H9 (cell line): ENCODE measurements at regions not wholly inside any gene's neighbourhood (a gene's known extent, or its start where the extent isn't known, plus 50 kb on each side); places are given as distances from the start of the nearest gene placed in this dataset.

Source experiments
- DNase-seq: peaks from one replicate; pipeline ENCODE4 v3.0.0-alpha.2; 2017
- H2AFZ ChIP-seq: one replicate; pipeline ENCODE4 v1.6.1; 2013; ENCODE audit warnings: mild to moderate bottlenecking, low read length, control low read depth, moderate library complexity
- H2AK5ac ChIP-seq: 2 replicates; pipeline ENCODE4 v1.6.1; 2013; ENCODE audit warnings: low read length, control low read depth, mixed read lengths; ENCODE audit not compliant: insufficient read length
- H2BK120ac ChIP-seq: one replicate; pipeline ENCODE4 v1.6.1; 2013; ENCODE audit warnings: low read depth, mild to moderate bottlenecking, low read length, control low read depth, inconsistent platforms; ENCODE audit not compliant: poor library complexity, severe bottlenecking
- H2BK12ac ChIP-seq: 2 replicates; pipeline ENCODE4 v1.6.1; 2013; ENCODE audit warnings: low read length, control low read depth, mixed read lengths, low read depth; ENCODE audit not compliant: insufficient read length
- H2BK15ac ChIP-seq: 2 replicates; pipeline ENCODE4 v1.6.1; 2013; ENCODE audit warnings: low read depth, low read length, control low read depth
- H2BK20ac ChIP-seq: one replicate; pipeline ENCODE4 v1.6.1; 2013; ENCODE audit warnings: low read depth, mild to moderate bottlenecking, low read length, control low read depth, inconsistent platforms; ENCODE audit not compliant: poor library complexity, severe bottlenecking
- H2BK5ac ChIP-seq: 2 replicates; pipeline ENCODE4 v1.6.1; 2013; ENCODE audit warnings: low read length, control low read depth, mixed read lengths; ENCODE audit not compliant: insufficient read length
- H3K14ac ChIP-seq: 2 replicates; pipeline ENCODE4 v1.6.1; 2013; ENCODE audit warnings: low read length, control low read depth; ENCODE audit not compliant: insufficient read depth
- H3K18ac ChIP-seq: 2 replicates; pipeline ENCODE4 v1.6.1; 2013; ENCODE audit warnings: low read depth, mild to moderate bottlenecking, mixed read lengths, low read length, control low read depth; ENCODE audit not compliant: insufficient read length
- H3K23ac ChIP-seq: 2 replicates; pipeline ENCODE4 v1.6.1; 2013; ENCODE audit warnings: low read length, control low read depth, mixed read lengths, low read depth; ENCODE audit not compliant: insufficient read length
- H3K23me2 ChIP-seq: 2 replicates; pipeline ENCODE4 v1.6.1; 2013; ENCODE audit warnings: low read depth, mild to moderate bottlenecking, mixed read lengths, low read length, control low read depth; ENCODE audit not compliant: insufficient read length, poor library complexity, severe bottlenecking
- H3K27ac ChIP-seq: 2 replicates; pipeline ENCODE4 v1.5.1; 2013; ENCODE audit warnings: low read length, control low read depth, mixed read lengths, low read depth; ENCODE audit not compliant: insufficient read length
- H3K27me3 ChIP-seq: 2 replicates; pipeline ENCODE4 v1.6.1; 2013; ENCODE audit warnings: low read length, control low read depth, inconsistent platforms; ENCODE audit not compliant: insufficient read depth
- H3K4ac ChIP-seq: 2 replicates; pipeline ENCODE4 v1.6.1; 2013; ENCODE audit warnings: low read depth, mild to moderate bottlenecking, control low read depth, inconsistent platforms, low read length, moderate library complexity
- H3K4me1 ChIP-seq: 2 replicates; pipeline ENCODE4 v1.6.1; 2013; ENCODE audit warnings: low read length, control low read depth, inconsistent platforms; ENCODE audit not compliant: insufficient read depth
- H3K4me2 ChIP-seq: 2 replicates; pipeline ENCODE4 v1.6.1; 2013; ENCODE audit warnings: low read length, control low read depth, mixed read lengths; ENCODE audit not compliant: insufficient read length, insufficient read depth
- H3K56ac ChIP-seq: 2 replicates; pipeline ENCODE4 v1.6.1; 2013; ENCODE audit warnings: low read depth, mild to moderate bottlenecking, mixed read lengths, low read length, control low read depth; ENCODE audit not compliant: insufficient read length
- H3K79me1 ChIP-seq: 2 replicates; pipeline ENCODE4 v1.6.1; 2013; ENCODE audit warnings: low read depth, mild to moderate bottlenecking, moderate library complexity, low read length, control low read depth, inconsistent platforms; ENCODE audit not compliant: insufficient read depth, poor library complexity, severe bottlenecking
- H3K79me2 ChIP-seq: 2 replicates; pipeline ENCODE4 v1.6.1; 2013; ENCODE audit warnings: low read length, control low read depth, inconsistent platforms; ENCODE audit not compliant: insufficient read depth
- H3K9ac ChIP-seq: 2 replicates; pipeline ENCODE4 v1.6.1; 2013; ENCODE audit warnings: low read length, control low read depth, mixed read lengths; ENCODE audit not compliant: insufficient read length; ENCODE audit errors: extremely low read depth
- H3K9me3 ChIP-seq: one replicate; pipeline ENCODE4 v1.6.1; 2013; ENCODE audit warnings: low read depth, low read length, inconsistent platforms; ENCODE audit not compliant: control insufficient read depth
- H3T11ph ChIP-seq: one replicate; pipeline ENCODE4 v1.6.1; 2013; ENCODE audit warnings: mild to moderate bottlenecking, low read length, control low read depth, inconsistent platforms
- H4K20me1 ChIP-seq: one replicate; pipeline ENCODE4 v1.6.1; 2013; ENCODE audit not compliant: control insufficient read depth, insufficient read length, insufficient read depth
- H4K5ac ChIP-seq: 2 replicates; pipeline ENCODE4 v1.6.1; 2013; ENCODE audit warnings: low read depth, mild to moderate bottlenecking, mixed read lengths, low read length, control low read depth; ENCODE audit not compliant: insufficient read length
- H4K8ac ChIP-seq: replicated peaks from 2 replicates; pipeline ENCODE4 v1.6.1; 2013; ENCODE audit warnings: low read length, control low read depth, mixed read lengths, low read depth; ENCODE audit not compliant: insufficient read length
- H4K91ac ChIP-seq: 2 replicates; pipeline ENCODE4 v1.6.1; 2013; ENCODE audit warnings: low read depth, mild to moderate bottlenecking, moderate library complexity, mixed read lengths, low read length, control low read depth; ENCODE audit not compliant: insufficient read length
- H3K27ac Mint-ChIP-seq, 3 experiments: 2 replicates in 2 of 3; 3 replicates in 1 of 3; pipeline ENCODE4 v1.8.0; 2020 to 2021; ENCODE audit warnings: mixed read lengths in 3 of 3, mild to moderate bottlenecking in 1 of 3, moderate library complexity in 1 of 3
- H3K27me3 Mint-ChIP-seq: 2 replicates; pipeline ENCODE4 v1.8.0; 2021; ENCODE audit warnings: low read depth, mild to moderate bottlenecking, moderate library complexity, mixed read lengths
- H3K36me3 Mint-ChIP-seq, 3 experiments: 2 replicates in 2 of 3; 3 replicates in 1 of 3; pipeline ENCODE4 v1.8.0; 2020 to 2021; ENCODE audit warnings: low read depth in 3 of 3, mixed read lengths in 3 of 3; ENCODE audit not compliant: insufficient read depth in 1 of 3
- H3K4me1 Mint-ChIP-seq, 2 experiments: 2 replicates each; pipeline ENCODE4 v1.8.0; 2020; ENCODE audit warnings: mixed read lengths in 2 of 2
- H3K4me3 Mint-ChIP-seq, 2 experiments: 2 replicates in 1 of 2; 3 replicates in 1 of 2; pipeline ENCODE4 v1.8.0; 2020 to 2021; ENCODE audit warnings: mild to moderate bottlenecking in 2 of 2, mixed read lengths in 2 of 2, moderate library complexity in 1 of 2
- H3K9me3 Mint-ChIP-seq, 2 experiments: 2 replicates in 1 of 2; 3 replicates in 1 of 2; pipeline ENCODE4 v1.8.0; 2020; ENCODE audit warnings: mild to moderate bottlenecking in 2 of 2, mixed read lengths in 2 of 2, moderate library complexity in 1 of 2
- WGBS: extraction: QIAGEN DNeasy Blood & Tissue Kit; methylation state at CpG from one replicate; pipeline ENCODE4 v1.1.7; 2013; ENCODE audit warnings: missing lambda C conversion rate, low lambda C conversion rate, mixed read lengths; ENCODE audit not compliant: insufficient read length; ENCODE audit errors: extremely low coverage; 5-methylcytosine and 5-hydroxymethylcytosine counted together
- TF ChIP-seq, protein P1 (sequence below): fragments of 200-600 bp; sonication (generic); conservative IDR thresholded peaks from 3 replicates; pipeline ENCODE4 v1.8.0; 2021; ENCODE audit warnings: antibody characterized with exemption, mild to moderate bottlenecking

DNA sequence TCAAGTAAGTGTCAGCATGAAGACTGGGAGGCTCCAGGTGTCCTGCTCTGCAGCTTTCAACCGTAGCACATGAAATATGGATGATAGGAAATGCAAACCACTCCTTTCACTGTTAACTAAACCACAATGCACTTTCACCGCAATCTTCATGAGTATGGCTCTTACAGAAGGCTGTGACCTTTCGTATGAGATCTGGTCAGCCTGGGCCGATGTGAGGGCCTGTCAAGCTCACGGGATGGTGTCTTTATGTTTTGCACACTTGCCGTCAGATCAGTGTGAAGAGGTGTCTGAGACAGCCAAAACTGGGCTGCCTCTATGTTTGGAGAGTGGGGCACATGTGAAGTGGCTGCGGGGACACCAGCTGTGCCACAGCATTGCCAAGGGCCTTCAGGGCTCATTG is 62.8 kb upstream of the AFF3 start:
- no peak overlapping the region for H3K56ac ChIP-seq
- no peaks in the 10 kb centered on the region for H4K20me1 ChIP-seq
- no peak overlapping the region for H4K91ac ChIP-seq
- H3K27me3 Mint-ChIP-seq: peaks cover 18% of the 10 kb centered on the region
- no peaks in the 10 kb centered on the region for H3K23me2 ChIP-seq
- H3T11ph ChIP-seq: no peak overlapping the region
- WGBS: no CpG with 5 or more reads among the region's 7 CpGs
- H3K18ac ChIP-seq: no peak overlapping the region
- no peak overlapping the region for H3K4ac ChIP-seq
- no peak overlapping the region for H3K27ac ChIP-seq
- H3K27ac Mint-ChIP-seq: no peak overlapping the region
- no peak overlapping the region for H2AFZ ChIP-seq
- no peaks in the 10 kb centered on the region for H3K4me1 Mint-ChIP-seq
- no peak overlapping the region for H2BK20ac ChIP-seq
- no peaks in the 10 kb centered on the region for H3K27me3 ChIP-seq
- H3K36me3 Mint-ChIP-seq: no peaks in the 10 kb centered on the region
- H3K9me3 Mint-ChIP-seq: no peaks in the 10 kb centered on the region
- no peaks in the 10 kb centered on the region for H3K79me1 ChIP-seq
- no peaks in the 10 kb centered on the region for H3K4me1 ChIP-seq
- no peak overlapping the region for H4K5ac ChIP-seq
- H3K9ac ChIP-seq: no peak overlapping the region
- no peak overlapping the region for H2BK15ac ChIP-seq
- H2BK120ac ChIP-seq: no peak overlapping the region
- no peak overlapping the region for H3K4me2 ChIP-seq
- H3K23ac ChIP-seq: no peak overlapping the region
- no peak for DNase-seq
- no peaks in the 10 kb centered on the region for H3K79me2 ChIP-seq
- H2BK5ac ChIP-seq: no peak overlapping the region
- no peak overlapping the region for H2AK5ac ChIP-seq
- no peak overlapping the region for H4K8ac ChIP-seq
- no peak overlapping the region for H3K14ac ChIP-seq
- no peaks in the 10 kb centered on the region for H3K9me3 ChIP-seq
- TF ChIP-seq, protein P1, sequence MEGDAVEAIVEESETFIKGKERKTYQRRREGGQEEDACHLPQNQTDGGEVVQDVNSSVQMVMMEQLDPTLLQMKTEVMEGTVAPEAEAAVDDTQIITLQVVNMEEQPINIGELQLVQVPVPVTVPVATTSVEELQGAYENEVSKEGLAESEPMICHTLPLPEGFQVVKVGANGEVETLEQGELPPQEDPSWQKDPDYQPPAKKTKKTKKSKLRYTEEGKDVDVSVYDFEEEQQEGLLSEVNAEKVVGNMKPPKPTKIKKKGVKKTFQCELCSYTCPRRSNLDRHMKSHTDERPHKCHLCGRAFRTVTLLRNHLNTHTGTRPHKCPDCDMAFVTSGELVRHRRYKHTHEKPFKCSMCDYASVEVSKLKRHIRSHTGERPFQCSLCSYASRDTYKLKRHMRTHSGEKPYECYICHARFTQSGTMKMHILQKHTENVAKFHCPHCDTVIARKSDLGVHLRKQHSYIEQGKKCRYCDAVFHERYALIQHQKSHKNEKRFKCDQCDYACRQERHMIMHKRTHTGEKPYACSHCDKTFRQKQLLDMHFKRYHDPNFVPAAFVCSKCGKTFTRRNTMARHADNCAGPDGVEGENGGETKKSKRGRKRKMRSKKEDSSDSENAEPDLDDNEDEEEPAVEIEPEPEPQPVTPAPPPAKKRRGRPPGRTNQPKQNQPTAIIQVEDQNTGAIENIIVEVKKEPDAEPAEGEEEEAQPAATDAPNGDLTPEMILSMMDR: no peak
- H2BK12ac ChIP-seq: no peak overlapping the region
- H3K4me3 Mint-ChIP-seq: no peak overlapping the region
